NCI-H1417 treated with DMSO at 0.1 percent for 48 hours (cell line): ENCODE measurements at regions not wholly inside any gene's neighbourhood (a gene's known extent, or its start where the extent isn't known, plus 50 kb on each side); places are given as distances from the start of the nearest gene placed in this dataset.
"Not testable (repeated sequence)": the region's sequence is repeated elsewhere in the genome, so short reads cannot be mapped to it uniquely, and the experiment has no call there.

Experiments
- DNase-seq: peaks from one replicate; lab custom pipeline; 2025; lab: John Stamatoyannopoulos, UW

DNA sequence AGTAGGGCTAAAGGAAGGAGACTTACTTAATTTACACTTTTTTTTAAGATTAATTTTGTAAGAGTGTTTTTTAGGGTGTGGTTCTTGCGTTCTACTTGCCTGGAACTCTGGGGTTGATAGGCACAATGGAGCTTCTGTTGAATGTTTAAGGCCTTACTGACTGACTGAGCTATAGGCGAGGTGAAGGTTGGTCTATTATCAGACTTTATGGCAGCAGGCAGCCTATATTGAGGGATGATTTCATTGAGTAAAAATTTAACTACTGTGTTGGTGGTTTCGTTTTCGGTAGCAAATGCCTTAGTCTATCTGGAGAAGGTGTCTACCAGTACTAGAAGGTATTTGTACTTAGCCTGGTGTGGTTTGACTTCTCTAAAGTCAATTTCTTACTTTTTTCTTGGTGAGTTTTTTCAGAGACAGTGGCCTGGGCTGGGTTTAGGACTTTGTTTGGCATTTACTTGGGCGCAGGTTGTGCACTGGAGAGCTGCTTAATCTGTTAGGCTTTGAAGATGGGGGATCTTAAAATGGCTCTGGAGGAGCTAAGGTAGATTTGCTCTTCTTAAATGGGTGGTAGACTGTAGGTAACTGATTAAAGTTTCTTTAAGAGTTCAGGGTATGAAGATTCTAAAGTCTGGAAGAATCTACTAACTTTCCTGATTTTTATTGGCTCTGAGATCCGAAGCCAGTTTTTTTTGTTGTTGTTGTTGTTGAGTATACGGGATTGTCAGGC, 164.5 kb upstream of the CCZ1B start:
- not testable (repeated sequence) for DNase-seq

- peak; percentile 66 for DNase-seq
These were observed 165.1 kb upstream of the CCZ1B start for GRCh38 chr7:6991169-6991611.

DNA sequence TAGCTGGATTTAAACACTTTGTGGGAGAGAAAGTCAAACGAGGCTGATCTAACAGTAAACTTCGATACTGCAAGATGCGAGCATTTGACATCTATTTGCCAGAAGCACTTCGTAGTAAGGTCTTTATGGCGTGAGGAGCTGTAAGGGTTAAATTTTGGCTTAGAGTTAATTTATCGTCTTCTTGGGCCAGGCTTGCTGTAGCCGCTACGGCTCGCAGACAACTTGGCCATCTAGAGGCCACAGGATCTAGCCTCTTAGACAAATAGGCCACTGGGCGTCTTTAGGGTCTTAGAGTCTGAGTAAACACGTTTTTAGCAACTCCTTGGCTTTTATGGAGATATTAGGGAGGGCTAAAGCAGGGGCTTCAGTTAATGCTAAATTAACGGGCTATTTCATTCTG, 165.6 kb upstream of the CCZ1B start:
- not testable (repeated sequence) for DNase-seq

GRCh38 chr7:6992133-6992532, 166.1 kb upstream of the CCZ1B start:
- DNase-seq = not testable (repeated sequence)

GRCh38 chr7:6995026-6995425, 169.0 kb upstream of the CCZ1B start:
- not testable (repeated sequence) for DNase-seq

GRCh38 chr7:6995493-6996289, 169.6 kb upstream of the CCZ1B start:
- DNase-seq = not testable (repeated sequence)

DNA sequence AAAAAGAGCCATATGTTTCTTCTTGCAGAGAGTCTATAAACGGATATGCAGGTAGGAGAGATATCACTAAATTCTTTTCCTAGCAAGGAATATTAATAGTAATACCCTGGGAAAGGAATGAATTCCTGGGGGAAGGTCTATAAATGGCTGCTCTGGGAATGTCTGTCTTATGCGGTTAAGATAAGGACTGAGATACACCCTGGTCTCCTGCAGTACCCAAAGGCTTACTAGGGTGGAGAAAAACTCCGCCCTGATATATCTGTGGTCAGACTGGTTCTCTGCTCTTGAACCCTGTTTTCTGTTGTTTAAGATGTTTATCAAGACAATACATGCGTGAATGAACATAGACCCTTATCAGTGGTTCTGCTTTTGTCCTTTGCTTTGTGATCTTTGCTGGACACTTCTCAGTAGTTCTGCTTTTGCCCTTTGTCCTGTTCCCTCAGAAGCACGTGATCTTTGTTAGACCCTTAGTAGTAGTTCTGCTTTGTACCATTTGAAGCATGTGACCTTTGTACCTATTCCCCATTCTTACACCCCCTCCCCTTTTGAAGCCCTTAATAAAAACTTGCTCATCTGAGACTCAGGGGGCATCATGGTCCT, 173.1 kb upstream of the CCZ1B start:
- not testable (repeated sequence) for DNase-seq

- DNase-seq = no peak
These were observed 176.5 kb upstream of the CCZ1B start for GRCh38 chr7:7002418-7003062.

DNA sequence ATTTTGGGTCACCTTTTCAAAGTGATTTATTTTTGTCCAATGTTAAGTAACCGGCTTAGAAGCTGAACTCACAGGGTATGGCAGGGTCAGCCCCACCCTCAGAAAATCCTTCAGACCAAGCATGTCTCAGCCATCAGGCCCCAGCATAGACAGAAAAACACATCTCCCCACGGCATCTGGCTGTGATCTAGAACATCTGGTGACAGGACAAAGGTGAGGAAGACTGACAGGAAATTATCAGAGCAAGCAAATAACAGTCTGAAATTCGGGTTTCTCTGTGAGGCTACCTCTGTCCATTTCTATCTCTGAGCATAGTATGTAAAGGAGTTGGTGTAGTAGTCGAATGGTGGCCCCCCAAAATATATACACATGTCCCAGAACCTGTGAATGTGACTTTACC, 177.0 kb upstream of the C1GALT1 start:
- DNase-seq = no peak

DNA sequence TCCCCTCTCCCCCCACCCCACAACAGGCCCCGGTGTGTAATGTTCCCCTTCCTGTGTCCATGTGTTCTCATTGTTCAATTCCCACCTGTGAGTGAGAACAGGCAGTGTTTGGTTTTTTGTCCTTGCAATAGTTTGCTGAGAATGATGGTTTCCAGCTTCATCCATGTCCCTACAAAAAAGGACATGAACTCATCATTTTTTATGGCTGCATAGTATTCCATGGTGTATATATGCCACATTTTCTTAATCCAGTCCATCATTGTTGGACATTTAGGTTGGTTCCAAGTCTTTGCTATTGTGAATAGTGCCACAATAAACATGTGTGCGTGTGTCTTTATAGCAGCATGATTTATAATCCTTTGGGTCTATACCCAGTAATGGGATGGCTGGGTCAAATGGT, 176.4 kb upstream of the C1GALT1 start:
- DNase-seq = not testable (repeated sequence)

- not testable (repeated sequence) for DNase-seq
These were observed 171.1 kb upstream of the C1GALT1 start for GRCh38 chr7:7011241-7011640.

- DNase-seq = not testable (repeated sequence)
These were observed 170.6 kb upstream of the C1GALT1 start for GRCh38 chr7:7011751-7012150.

DNA sequence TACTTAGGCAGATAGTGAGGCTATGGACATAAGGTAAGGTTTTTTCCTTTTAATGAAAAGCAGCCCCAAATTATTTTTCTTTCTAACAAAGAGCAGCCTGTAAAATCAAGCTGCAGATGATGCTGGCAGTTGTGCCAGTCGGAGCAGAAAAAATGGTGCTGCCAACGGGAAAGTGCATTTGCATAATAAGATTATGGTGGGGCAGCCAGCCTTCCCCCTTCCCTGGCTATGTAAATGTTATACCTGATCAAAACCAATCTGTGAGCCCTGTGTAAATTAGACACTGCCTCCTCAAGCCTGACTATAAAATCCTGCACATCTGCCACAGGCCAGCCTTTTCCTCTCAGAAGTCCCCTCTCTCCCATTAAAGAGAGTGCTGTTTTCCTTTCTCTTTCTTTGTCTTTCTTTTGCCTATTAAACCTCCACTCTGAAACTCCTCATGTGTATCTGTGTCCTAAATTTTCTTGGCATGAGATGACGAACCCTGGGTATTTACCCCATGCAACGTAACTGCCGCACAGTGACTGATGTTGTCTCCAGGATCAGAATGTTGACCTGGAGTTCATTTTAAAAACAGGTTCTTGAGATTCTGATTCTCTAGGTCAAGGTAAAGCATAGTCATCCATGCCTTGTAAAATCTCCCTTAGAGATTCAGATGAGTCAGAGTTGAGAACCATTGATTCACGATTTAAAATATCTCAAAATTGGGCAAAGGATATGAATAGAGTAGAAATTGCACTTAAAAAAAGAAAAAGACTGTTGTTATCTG, 167.3 kb upstream of the C1GALT1 start:
- DNase-seq = no peak

GRCh38 chr7:7017707-7018280, 164.6 kb upstream of the C1GALT1 start:
- DNase-seq = no peak

DNA sequence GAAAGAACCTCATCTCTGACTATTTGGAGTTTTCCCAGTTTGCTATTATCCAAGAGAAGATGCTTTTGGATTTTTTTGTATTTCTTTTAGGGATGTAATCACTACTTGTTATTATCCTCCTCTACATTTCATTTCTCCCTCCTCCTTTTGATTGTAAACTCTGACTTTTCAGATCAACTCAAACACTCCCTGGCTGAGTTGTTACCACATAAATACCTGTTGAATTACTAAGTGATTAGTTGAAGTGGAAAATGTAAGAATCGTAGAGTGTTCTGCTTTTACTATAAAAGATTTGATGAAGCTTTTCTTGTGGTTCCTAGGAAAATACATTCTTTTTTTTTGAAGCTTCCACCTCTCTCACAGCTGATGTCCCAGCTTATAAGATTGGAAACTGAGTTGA, 164.1 kb upstream of the C1GALT1 start:
- DNase-seq = no peak

DNA sequence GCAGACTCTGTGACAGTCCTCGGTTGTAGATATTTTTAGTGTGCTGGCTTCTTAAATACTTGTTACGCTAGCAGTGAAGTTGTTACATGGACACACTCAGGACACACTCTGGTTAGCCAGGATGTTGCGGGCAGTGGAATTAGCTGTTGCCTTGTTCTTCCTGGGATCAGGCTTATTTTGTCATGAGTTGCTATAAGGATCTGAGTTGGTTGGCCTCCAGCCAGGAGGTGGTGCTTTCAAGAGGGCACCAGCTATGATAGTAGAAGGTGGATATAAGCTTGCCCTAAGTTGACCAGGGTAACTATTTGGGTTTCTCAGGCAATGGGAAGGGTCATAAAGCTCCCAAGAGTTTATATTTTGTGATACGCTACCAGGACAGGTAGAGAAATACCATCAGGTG, 150.1 kb upstream of the C1GALT1 start:
- DNase-seq = no peak

DNA sequence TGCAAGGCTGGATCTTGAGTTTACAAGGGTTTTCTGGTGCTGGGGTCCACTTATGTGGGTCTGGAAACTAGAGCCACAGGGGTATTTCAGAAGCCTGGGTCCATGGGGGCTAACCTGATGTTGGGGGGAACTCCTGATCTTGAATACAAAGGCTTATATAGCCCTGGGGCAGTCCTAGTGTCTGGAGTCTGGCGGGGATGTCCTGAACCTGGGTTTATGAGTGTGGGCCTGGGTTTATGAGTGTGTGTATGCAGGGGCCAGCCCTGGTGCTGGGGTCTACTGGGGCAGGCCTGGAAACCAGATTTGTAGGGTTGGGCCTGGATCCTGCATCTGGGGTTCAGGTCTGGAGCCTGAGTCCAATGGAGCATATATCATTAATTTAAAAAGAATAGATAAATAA, 146.5 kb upstream of the C1GALT1 start:
- DNase-seq = no peak

DNA sequence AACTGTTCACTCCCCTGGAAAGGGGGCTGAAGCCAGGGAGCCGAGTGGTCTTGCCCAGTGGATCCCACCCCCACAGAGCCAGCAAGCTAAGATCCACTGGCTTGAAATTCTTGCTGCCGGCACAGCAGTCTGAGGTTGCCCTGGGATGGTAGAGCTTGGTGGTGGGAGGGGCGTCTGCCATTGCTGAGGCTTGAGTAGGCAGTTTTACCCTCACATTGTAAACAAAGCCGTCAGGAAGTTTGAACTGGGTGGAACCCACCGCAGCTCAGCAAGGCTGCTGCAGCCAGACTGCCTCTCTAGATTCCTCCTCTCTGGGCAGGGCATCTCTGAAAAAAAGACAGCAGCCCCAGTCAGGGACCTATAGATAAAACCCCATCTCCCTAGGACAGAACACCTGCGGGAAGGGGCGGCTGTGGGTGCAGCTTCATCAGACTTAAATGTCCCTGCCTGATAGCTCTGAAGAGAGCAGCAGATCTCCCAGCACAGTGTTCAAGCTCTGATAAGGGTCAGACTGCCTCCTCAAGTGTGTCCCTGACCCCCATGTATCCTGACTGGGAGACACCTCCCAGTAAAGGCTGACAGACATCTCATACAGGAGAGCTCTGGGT, 140.0 kb upstream of the C1GALT1 start:
- not testable (repeated sequence) for DNase-seq

DNA sequence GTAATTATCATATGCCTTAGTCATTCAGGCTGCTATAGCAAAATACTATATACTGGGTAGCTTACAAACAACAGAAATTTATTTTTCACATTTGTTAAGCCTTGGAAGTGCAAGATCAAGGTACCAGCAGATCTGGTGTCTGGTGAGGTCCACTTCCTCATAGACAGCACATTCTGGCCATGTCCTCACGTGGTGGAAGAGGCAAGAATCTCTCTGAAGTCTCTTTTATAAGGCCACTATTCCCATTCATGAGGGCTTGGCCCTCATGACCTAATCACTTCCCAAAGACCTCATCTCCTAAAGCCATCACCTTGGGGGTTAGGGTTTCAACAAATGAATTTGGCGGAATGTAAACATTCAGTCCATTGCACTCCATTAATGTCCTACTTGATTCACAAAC, 137.5 kb upstream of the C1GALT1 start:
- DNase-seq = no peak

- DNase-seq = no peak
These were observed 134.1 kb upstream of the C1GALT1 start for GRCh38 chr7:7048213-7048612.
